Gastroesophageal sphincter (tissue), 4 donors: ENCODE measurements at regions not wholly inside any gene's neighbourhood (a gene's known extent, or its start where the extent isn't known, plus 50 kb on each side); places are given as distances from the start of the nearest gene placed in this dataset.

Experiments
- ATAC-seq: fragments of 150-250 bp; one replicate; pipeline ENCODE4 v1.9.1; 2016; ENCODE audit warnings: mild to moderate bottlenecking, moderate library complexity
- H3K27ac ChIP-seq, 4 donors: fragments of 200-600 bp; sonication (generic) in 3 of 4; 1 replicate in 3 of 4; 2 replicates in 1 of 4; pipeline ENCODE4 v1.5.1; 2016 to 2019
- H3K27me3 ChIP-seq: fragments of 200-600 bp; sonication (generic); one replicate; pipeline ENCODE4 v1.5.1; 2019
- H3K36me3 ChIP-seq, 2 donors: fragments of 200-600 bp; sonication (generic); one replicate each; pipeline ENCODE4 v1.5.1; 2019; ENCODE audit warnings: control low read depth in 1 of 2
- H3K4me1 ChIP-seq, 3 donors: fragments of 200-600 bp; sonication (generic); 1 replicate in 2 of 3; 2 replicates in 1 of 3; pipeline ENCODE4 v1.5.1; 2016 to 2019; ENCODE audit warnings: control low read depth in 2 of 3
- H3K4me3 ChIP-seq, 2 donors: fragments of 200-600 bp; sonication (generic); one replicate each; pipeline ENCODE4 v1.5.1; 2019; ENCODE audit warnings: mild to moderate bottlenecking in 1 of 2, moderate library complexity in 1 of 2
- H3K9me3 ChIP-seq, 3 donors: fragments of 200-600 bp; sonication (generic); one replicate each; pipeline ENCODE4 v1.5.1; 2017 to 2019; ENCODE audit warnings: control low read depth in 2 of 3
- CTCF ChIP-seq, 4 experiments: fragments of 200-600 bp in 2 of 4; fragments of 450-650 bp in 2 of 4; sonication (generic) in 1 of 4; IDR thresholded peaks; one replicate each; pipeline ENCODE4 v1.5.1; 2017 to 2019; ENCODE audit warnings: antibody characterized with exemption in 4 of 4, mild to moderate bottlenecking in 2 of 4, moderate library complexity in 2 of 4
- EP300 ChIP-seq: sonication (generic); formaldehyde crosslinking; IDR thresholded peaks from one replicate; pipeline ENCODE4 v1.6.1; 2017; ENCODE audit warnings: antibody characterized with exemption, mild to moderate bottlenecking
- POLR2A ChIP-seq, 2 donors: fragments of 450-650 bp; IDR thresholded peaks; one replicate each; pipeline ENCODE4 v1.6.1; 2017; ENCODE audit warnings: antibody characterized with exemption in 2 of 2, mild to moderate bottlenecking in 2 of 2, moderate library complexity in 1 of 2
- POLR2AphosphoS5 ChIP-seq: sonication (generic); formaldehyde crosslinking; IDR thresholded peaks from one replicate; pipeline ENCODE4 v1.6.1; 2017; ENCODE audit warnings: antibody characterized with exemption
- WGBS, 2 donors: methylation state at CpG; one replicate each; pipeline ENCODE4 v1.1.5; 2018; ENCODE audit warnings: low coverage in 1 of 2; 5-methylcytosine and 5-hydroxymethylcytosine counted together

- Histone ChIP-seq H3K4me3 (no peak overlapping the region), H3K4me1 (no peaks in the 10 kb centered on the region)
- no peak for ATAC-seq
These were observed 82.9 kb upstream of the MAFB start for GRCh38 chr20:40771848-40772511.

GRCh38 chr20:40773376-40773775, 84.3 kb upstream of the MAFB start:
- Histone ChIP-seq H3K27me3 (peaks cover 5% of the 10 kb centered on the region), H3K9me3 (no peaks in the 10 kb centered on the region), H3K36me3 (no peaks in the 10 kb centered on the region), H3K4me3 (no peak overlapping the region), H3K27ac (no peak overlapping the region), H3K4me1 (no peaks in the 10 kb centered on the region)
- no peak for ATAC-seq
- WGBS, 2 donors, result 44% methylated on average over 3 of the region's 3 CpGs; no CpG with 5 or more reads in 1 of the 2 donors
- no peak for TF ChIP-seq POLR2A (IDR thresholded peaks at IDR 0.05)
- TF ChIP-seq POLR2AphosphoS5, result no peak
- no peak for TF ChIP-seq EP300
- no peak for TF ChIP-seq CTCF (IDR thresholded peaks at IDR 0.05)

More at GRCh38 chr20:40771848-40772511, 82.9 kb upstream of the MAFB start:
- Histone ChIP-seq H3K27ac (no peak overlapping the region), H3K36me3 (no peaks in the 10 kb centered on the region), H3K27me3 (peaks cover 5% of the 10 kb centered on the region), H3K9me3 (no peaks in the 10 kb centered on the region)
- WGBS, 2 donors, result 88 to 100% methylated on average over 1 to 5 of the region's 7 CpGs
- TF ChIP-seq EP300 (no peak), POLR2AphosphoS5 (no peak), POLR2A (IDR thresholded peaks at IDR 0.05) (no peak), CTCF (IDR thresholded peaks at IDR 0.05) (no peak)

- no peak for ATAC-seq
- no peaks in the 10 kb centered on the region for H3K4me1 ChIP-seq
- no peak overlapping the region for H3K4me3 ChIP-seq
- no peak overlapping the region for H3K27ac ChIP-seq
- TF ChIP-seq POLR2A (IDR thresholded peaks at IDR 0.05) (no peak), EP300 (no peak), POLR2AphosphoS5 (no peak), CTCF (IDR thresholded peaks at IDR 0.05) (no peak)
- no peaks in the 10 kb centered on the region for H3K36me3 ChIP-seq
- peaks cover 5% of the 10 kb centered on the region for H3K27me3 ChIP-seq
- H3K9me3 ChIP-seq, result no peaks in the 10 kb centered on the region
- WGBS, 2 donors, result 64 to 77% methylated on average over 4 of the region's 4 CpGs
These were observed 85.2 kb upstream of the MAFB start for GRCh38 chr20:40774252-40774651.

- no peak for ATAC-seq
These were observed 86.6 kb upstream of the MAFB start for GRCh38 chr20:40775561-40776146.

More at GRCh38 chr20:40775561-40776146, 86.6 kb upstream of the MAFB start:
- H3K27ac ChIP-seq, result no peak overlapping the region
- 62% methylated on average over 2 of the region's 2 CpGs; no CpG with 5 or more reads in 1 of the 2 donors for WGBS, 2 donors
- TF ChIP-seq POLR2AphosphoS5 (no peak), POLR2A (IDR thresholded peaks at IDR 0.05) (no peak), EP300 (no peak), CTCF (IDR thresholded peaks at IDR 0.05) (no peak)
- H3K4me3 ChIP-seq, result no peak overlapping the region
- no peaks in the 10 kb centered on the region for H3K36me3 ChIP-seq
- no peaks in the 10 kb centered on the region for H3K9me3 ChIP-seq
- no peaks in the 10 kb centered on the region for H3K4me1 ChIP-seq
- H3K27me3 ChIP-seq, result peaks cover 3% of the 10 kb centered on the region
